Peyer's patch (tissue), 4 donors: ENCODE measurements at regions not wholly inside any gene's neighbourhood (a gene's known extent, or its start where the extent isn't known, plus 50 kb on each side); places are given as distances from the start of the nearest gene placed in this dataset.

ENCODE experiments used
- DNase-seq, 3 donors: peaks; one replicate each; pipeline ENCODE4 v3.0.0-alpha.2; 2017 to 2019
- H3K27ac ChIP-seq, 4 donors: fragments of 200-600 bp; sonication (generic); one replicate each; pipeline ENCODE4 v1.5.1; 2016 to 2019
- H3K27me3 ChIP-seq, 2 donors: fragments of 200-600 bp; sonication (generic); one replicate each; pipeline ENCODE4 v1.5.1; 2019
- H3K36me3 ChIP-seq, 3 donors: fragments of 200-600 bp; sonication (generic); one replicate each; pipeline ENCODE4 v1.5.1; 2016 to 2019
- H3K4me1 ChIP-seq, 4 donors: fragments of 200-600 bp; sonication (generic); one replicate each; pipeline ENCODE4 v1.5.1; 2016 to 2019
- H3K4me3 ChIP-seq, 4 donors: fragments of 200-600 bp; sonication (generic); 1 replicate in 3 of 4; 2 replicates in 1 of 4; pipeline ENCODE4 v1.5.1; 2016 to 2019; ENCODE audit warnings: mild to moderate bottlenecking in 1 of 4
- H3K9me3 ChIP-seq, 4 donors: fragments of 200-600 bp; sonication (generic); one replicate each; pipeline ENCODE4 v1.5.1; 2016 to 2019; ENCODE audit warnings: mild to moderate bottlenecking in 1 of 4
- POLR2A ChIP-seq, 2 donors: fragments of 450-650 bp; IDR thresholded peaks; one replicate each; pipeline ENCODE4 v1.5.1; 2017; ENCODE audit warnings: antibody characterized with exemption in 2 of 2, mild to moderate bottlenecking in 2 of 2, moderate library complexity in 2 of 2
- TF ChIP-seq, protein P1 (sequence below), 6 experiments: fragments of 450-650 bp in 4 of 6; fragments of 200-600 bp in 2 of 6; sonication (generic) in 1 of 6; IDR thresholded peaks; one replicate each; pipeline ENCODE4 v1.5.1; 2017 to 2019; ENCODE audit warnings: antibody characterized with exemption in 6 of 6, mild to moderate bottlenecking in 3 of 6, moderate library complexity in 1 of 6

DNA sequence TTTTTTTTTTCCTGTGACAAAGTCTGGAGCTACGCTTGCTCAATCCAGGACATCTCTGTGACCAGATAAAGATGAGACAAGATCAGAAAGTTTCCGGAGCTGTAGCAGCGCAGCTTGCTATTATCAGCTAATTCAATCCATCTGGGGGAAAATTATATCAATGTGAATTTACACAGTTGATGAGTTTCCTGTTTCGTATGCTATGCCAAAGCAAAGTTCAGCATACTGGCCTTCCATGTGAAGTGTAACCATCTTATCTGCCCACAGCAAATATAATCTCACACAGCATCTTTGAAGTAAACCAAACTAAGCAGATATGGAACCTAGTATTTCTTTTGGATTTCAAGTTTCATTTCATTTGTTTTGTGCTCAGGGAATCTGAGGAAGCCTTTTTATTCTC, 1767.7 kb downstream of the EFNA5 start:
- TF ChIP-seq, protein P1, sequence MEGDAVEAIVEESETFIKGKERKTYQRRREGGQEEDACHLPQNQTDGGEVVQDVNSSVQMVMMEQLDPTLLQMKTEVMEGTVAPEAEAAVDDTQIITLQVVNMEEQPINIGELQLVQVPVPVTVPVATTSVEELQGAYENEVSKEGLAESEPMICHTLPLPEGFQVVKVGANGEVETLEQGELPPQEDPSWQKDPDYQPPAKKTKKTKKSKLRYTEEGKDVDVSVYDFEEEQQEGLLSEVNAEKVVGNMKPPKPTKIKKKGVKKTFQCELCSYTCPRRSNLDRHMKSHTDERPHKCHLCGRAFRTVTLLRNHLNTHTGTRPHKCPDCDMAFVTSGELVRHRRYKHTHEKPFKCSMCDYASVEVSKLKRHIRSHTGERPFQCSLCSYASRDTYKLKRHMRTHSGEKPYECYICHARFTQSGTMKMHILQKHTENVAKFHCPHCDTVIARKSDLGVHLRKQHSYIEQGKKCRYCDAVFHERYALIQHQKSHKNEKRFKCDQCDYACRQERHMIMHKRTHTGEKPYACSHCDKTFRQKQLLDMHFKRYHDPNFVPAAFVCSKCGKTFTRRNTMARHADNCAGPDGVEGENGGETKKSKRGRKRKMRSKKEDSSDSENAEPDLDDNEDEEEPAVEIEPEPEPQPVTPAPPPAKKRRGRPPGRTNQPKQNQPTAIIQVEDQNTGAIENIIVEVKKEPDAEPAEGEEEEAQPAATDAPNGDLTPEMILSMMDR (IDR thresholded peaks at IDR 0.05) = no peak
- TF ChIP-seq POLR2A (IDR thresholded peaks at IDR 0.05) = no peak

DNA sequence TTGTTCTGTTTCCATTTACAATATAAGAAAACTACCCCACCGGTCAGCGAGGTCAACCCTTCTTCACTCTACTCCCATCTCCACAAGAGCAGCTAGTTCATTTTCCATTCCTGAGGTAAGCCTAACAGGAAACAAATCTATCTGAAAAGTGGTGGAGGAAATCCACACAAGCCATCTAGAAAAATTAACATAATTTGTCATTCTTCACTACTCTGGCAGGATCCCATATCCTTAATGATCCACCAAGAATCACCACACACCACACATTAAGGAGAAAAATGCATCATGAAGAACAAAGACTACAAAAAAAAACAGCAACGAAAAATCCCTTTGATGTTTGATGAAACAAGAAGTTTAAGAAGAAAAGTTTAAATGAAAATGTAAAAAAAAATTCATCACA, 1771.0 kb downstream of the EFNA5 start:
- H3K27me3 ChIP-seq = no peaks in the 10 kb centered on the region
- DNase-seq = no peak
- no peaks in the 10 kb centered on the region for H3K4me1 ChIP-seq
- H3K4me3 ChIP-seq = no peak overlapping the region
- H3K27ac ChIP-seq = no peak overlapping the region
- H3K36me3 ChIP-seq = no peaks in the 10 kb centered on the region
- TF ChIP-seq POLR2A (IDR thresholded peaks at IDR 0.05) = no peak
- TF ChIP-seq, protein P1 (IDR thresholded peaks at IDR 0.05) = no peak
- H3K9me3 ChIP-seq = no peaks in the 10 kb centered on the region

More for the DNA sequence above, 1767.7 kb downstream of the EFNA5 start:
- H3K4me1 ChIP-seq = no peaks in the 10 kb centered on the region
- H3K36me3 ChIP-seq = no peaks in the 10 kb centered on the region
- no peak overlapping the region for H3K27ac ChIP-seq
- no peaks in the 10 kb centered on the region for H3K9me3 ChIP-seq
- no peak overlapping the region for H3K4me3 ChIP-seq
- no peaks in the 10 kb centered on the region for H3K27me3 ChIP-seq
- DNase-seq = no peak

DNA sequence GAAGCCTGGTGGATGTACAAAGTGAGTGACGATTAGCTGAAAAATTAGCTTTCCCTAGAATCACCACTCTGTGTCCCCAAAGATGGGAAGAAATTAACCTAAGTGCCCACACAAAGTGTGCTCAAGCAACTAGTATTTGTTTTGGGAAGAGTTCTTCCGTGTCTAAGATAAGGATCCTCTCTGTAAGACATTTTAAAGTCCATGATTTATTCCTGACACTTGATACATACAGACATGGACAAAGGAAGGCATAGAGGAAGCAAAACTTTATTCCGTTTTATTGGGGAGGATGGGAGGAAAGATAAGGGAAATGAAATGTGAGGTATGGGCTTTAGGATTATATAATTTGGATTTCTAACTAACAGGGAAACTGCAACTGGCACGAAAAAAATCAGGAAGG, 1772.6 kb downstream of the EFNA5 start:
- TF ChIP-seq POLR2A (IDR thresholded peaks at IDR 0.05) = no peak
- TF ChIP-seq, protein P1 (IDR thresholded peaks at IDR 0.05) = no peak

DNA sequence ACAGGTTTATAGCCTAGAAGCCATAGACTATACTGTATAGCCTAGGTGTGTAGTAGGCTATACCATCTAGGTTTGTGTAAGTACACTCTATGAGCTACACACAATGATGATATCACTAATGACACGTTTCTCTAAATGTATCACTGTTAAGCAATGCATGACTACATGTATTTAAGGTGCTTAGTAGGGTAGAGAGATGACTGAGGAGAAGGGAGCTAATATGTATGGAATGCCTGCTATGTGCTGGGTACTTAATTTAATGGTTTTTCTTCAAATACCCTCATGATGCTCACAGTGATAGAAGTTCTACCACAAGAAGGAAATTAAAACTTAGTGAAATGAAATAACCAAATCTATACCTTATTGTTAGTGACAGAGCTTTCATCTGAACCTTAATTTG, 1785.5 kb downstream of the EFNA5 start:
- H3K4me1 ChIP-seq = no peaks in the 10 kb centered on the region
- H3K36me3 ChIP-seq = no peaks in the 10 kb centered on the region
- TF ChIP-seq, protein P1 (IDR thresholded peaks at IDR 0.05) = no peak
- no peak for TF ChIP-seq POLR2A (IDR thresholded peaks at IDR 0.05)
- H3K27me3 ChIP-seq = no peaks in the 10 kb centered on the region
- no peak overlapping the region for H3K4me3 ChIP-seq
- DNase-seq = no peak
- no peak overlapping the region for H3K27ac ChIP-seq
- H3K9me3 ChIP-seq = no peaks in the 10 kb centered on the region

More for the DNA sequence above, 1772.6 kb downstream of the EFNA5 start:
- H3K9me3 ChIP-seq = no peaks in the 10 kb centered on the region
- no peaks in the 10 kb centered on the region for H3K4me1 ChIP-seq
- H3K4me3 ChIP-seq = no peak overlapping the region
- DNase-seq = no peak
- no peaks in the 10 kb centered on the region for H3K27me3 ChIP-seq
- no peaks in the 10 kb centered on the region for H3K36me3 ChIP-seq
- H3K27ac ChIP-seq = no peak overlapping the region

DNA sequence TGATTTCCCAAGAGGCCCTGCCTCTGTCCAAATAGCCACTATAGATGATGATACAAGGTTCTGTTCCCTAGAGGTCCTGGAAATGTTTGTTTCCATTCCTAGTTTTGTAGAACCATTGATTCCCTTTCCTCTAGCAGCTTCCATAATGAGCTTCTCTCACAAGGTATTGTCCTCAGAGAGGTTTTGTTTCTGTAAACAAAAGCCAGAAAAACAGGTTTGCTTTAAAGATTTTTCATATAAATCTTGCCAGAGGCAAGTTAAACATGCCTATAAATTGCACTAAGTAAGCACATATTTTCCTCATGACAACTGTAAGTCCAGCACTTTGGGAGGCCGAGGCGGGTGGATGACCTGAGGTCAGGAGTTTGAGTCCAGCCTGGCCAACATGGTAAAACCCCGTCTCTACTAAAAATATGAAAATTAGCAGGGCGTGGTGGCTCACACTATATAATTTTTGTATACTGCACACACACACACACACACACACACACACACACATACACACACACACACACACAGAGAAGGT, 1787.7 kb downstream of the EFNA5 start:
- DNase-seq = no peak
- Histone ChIP-seq H3K27me3 (no peaks in the 10 kb centered on the region), H3K4me1 (no peaks in the 10 kb centered on the region), H3K27ac (no peak overlapping the region), H3K9me3 (no peaks in the 10 kb centered on the region), H3K36me3 (no peaks in the 10 kb centered on the region), H3K4me3 (no peak overlapping the region)
- TF ChIP-seq POLR2A (IDR thresholded peaks at IDR 0.05) = no peak
- TF ChIP-seq, protein P1 (IDR thresholded peaks at IDR 0.05) = no peak

DNA sequence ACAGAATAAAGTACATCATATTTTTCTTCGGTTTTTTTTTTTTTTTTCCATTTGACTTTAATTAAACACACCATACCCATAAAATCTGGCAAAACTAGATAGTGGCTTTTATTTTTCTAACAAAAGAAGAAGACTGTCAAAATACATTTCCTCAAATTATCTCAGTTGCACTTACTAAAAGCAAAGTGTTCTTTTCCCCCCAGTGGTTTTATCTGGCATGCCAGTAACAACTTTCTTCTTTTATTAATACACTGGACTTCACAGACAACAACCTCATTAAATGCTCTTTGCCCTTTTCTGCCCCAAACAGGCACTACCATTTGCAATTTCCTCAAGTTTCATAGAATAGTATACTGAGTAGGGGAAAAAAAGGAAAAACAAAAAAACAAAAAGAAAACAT, 1792.3 kb downstream of the EFNA5 start:
- no peak overlapping the region for H3K27ac ChIP-seq
- DNase-seq = no peak

More for the DNA sequence above, 1792.3 kb downstream of the EFNA5 start:
- no peak for TF ChIP-seq POLR2A (IDR thresholded peaks at IDR 0.05)
- TF ChIP-seq, protein P1 (IDR thresholded peaks at IDR 0.05) = no peak
- H3K9me3 ChIP-seq = no peaks in the 10 kb centered on the region
- no peak overlapping the region for H3K4me3 ChIP-seq
- H3K4me1 ChIP-seq = no peaks in the 10 kb centered on the region
- H3K36me3 ChIP-seq = no peaks in the 10 kb centered on the region
- H3K27me3 ChIP-seq = no peaks in the 10 kb centered on the region
